ENCODE measurements at regions not wholly inside any gene's neighbourhood (a gene's known extent, or its start where the extent isn't known, plus 50 kb on each side); places are given as distances from the start of the nearest gene placed in this dataset. TPM values are rescaled to one million over a fixed set of nuclear protein-coding genes. Genes with fewer than 3 reads are reported as not detected.

Small RNA genes lying in the stretch of these regions (small RNA-seq; reads per million reads assigned to genes)
- gene AC010967.3 = not detected
- gene AC069157.1 = not detected
- gene AC097463.2 = not detected
- gene CRYGGP = not detected
- gene MIR4431 = not detected
- not detected for gene RF00019
- not detected for gene RF00424
- not detected for gene RNU6-997P
